ENCODE measurements at regions not wholly inside any gene's neighbourhood (a gene's known extent, or its start where the extent isn't known, plus 50 kb on each side); places are given as distances from the start of the nearest gene placed in this dataset.

DNA sequence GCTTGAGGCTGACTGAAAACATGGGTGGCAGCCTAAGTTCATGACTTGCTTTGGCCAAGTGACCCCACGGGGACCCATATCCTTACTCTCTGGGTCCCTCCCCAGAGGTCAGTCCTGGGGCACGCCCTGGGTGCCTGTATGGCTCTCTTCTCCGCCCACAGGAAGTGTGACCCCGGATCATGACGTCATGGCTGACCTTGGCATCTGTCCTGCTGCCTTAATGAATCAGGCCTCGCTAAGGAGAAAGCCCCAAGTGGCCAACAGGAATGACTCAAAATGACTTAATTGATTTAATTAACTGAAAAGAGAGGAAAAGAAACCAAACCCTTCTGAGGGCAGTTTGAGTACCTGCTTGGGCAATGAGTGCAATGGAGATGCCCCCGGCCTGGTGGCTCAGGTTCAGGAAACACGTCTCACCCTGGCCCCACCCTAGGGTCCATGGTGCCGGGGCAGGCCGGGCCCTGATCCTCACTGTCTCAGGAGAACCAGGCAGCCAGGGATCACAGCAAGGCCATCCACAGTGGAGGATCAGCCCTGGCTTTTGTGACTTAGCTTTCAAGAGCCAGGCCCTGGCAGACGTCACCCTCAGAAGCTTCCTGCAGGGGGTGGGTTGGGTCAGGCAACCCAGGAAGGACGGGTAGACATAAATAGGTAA lies 112.0 kb downstream of the CYP26B1 start:
- H3K9me3 Mint-ChIP-seq, result no peaks in the 10 kb centered on the region
- no peak overlapping the region for H2AFZ ChIP-seq (replicated peaks)
- H3K4me3 Mint-ChIP-seq, result no peak overlapping the region
- DNase-seq (ENCODE audit: low spot score), result no peak
- no peak overlapping the region for H3K27ac Mint-ChIP-seq
- no peak overlapping the region for H3K4me2 ChIP-seq
- H3K4me1 ChIP-seq, result no peaks in the 10 kb centered on the region
- H3K9ac ChIP-seq, result no peak overlapping the region
- no peaks in the 10 kb centered on the region for H4K20me1 ChIP-seq (ENCODE audit: low read depth)
- H3K79me2 ChIP-seq (ENCODE audit: low read depth), result no peaks in the 10 kb centered on the region
- H3K4me3 ChIP-seq, result no peak overlapping the region
- H3K36me3 Mint-ChIP-seq, result no peaks in the 10 kb centered on the region
- no peak overlapping the region for H3K27ac ChIP-seq
- H3F3A ChIP-seq (ENCODE audit: low read depth), result no peaks in the 10 kb centered on the region
- H3K4me1 Mint-ChIP-seq, result peaks cover 7% of the 10 kb centered on the region
- H3K27me3 Mint-ChIP-seq (ENCODE audit: insufficient read depth, low read depth), result peaks cover 6% of the 10 kb centered on the region
- H3K36me3 ChIP-seq, result no peaks in the 10 kb centered on the region
- no peaks in the 10 kb centered on the region for H3K9me3 ChIP-seq (ENCODE audit: low read depth)
- no peaks in the 10 kb centered on the region for H3K27me3 ChIP-seq
- TF ChIP-seq EZH2phosphoT487 (IDR thresholded peaks at IDR 0.05) (no peak), EZH2 (IDR thresholded peaks at IDR 0.05) (no peak)
- TF ChIP-seq, protein P1, sequence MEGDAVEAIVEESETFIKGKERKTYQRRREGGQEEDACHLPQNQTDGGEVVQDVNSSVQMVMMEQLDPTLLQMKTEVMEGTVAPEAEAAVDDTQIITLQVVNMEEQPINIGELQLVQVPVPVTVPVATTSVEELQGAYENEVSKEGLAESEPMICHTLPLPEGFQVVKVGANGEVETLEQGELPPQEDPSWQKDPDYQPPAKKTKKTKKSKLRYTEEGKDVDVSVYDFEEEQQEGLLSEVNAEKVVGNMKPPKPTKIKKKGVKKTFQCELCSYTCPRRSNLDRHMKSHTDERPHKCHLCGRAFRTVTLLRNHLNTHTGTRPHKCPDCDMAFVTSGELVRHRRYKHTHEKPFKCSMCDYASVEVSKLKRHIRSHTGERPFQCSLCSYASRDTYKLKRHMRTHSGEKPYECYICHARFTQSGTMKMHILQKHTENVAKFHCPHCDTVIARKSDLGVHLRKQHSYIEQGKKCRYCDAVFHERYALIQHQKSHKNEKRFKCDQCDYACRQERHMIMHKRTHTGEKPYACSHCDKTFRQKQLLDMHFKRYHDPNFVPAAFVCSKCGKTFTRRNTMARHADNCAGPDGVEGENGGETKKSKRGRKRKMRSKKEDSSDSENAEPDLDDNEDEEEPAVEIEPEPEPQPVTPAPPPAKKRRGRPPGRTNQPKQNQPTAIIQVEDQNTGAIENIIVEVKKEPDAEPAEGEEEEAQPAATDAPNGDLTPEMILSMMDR (IDR thresholded peaks at IDR 0.05), result no peak

DNA sequence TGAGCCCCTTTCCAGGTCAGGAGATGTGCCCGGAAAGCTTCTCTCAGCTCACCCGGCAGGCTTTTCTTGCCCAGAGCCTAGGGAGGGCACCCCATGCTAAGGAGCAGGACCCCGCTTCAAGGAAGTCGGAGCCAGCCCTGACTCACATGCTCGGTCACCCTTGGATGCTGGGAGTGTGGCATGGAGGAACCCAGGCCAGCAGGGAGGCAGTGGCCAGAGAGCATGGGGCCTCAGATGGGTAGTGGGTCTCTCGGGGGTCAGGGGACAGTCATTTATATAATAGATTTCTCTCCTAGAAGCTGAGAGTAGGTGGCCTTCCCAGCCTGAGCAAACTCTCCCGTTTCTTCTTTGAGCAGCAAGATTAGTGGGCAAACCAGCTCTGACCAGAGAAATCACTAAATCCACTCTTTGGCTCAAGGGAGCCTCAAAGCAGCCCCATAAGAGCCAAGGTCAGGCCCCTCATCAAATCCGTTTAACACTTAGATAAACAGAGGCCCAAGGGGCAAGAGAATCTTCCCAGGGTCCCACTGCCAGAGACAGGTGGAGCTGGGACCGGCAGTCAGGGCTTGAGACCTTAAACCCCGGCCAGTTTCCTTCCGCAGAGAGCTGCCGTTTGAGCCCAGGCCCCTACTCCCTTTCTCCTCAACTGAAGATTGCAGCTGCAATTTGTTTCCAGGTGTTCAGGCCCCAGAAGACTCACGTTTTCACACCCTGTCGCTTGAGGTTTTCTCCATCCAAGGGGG lies 113.1 kb downstream of the CYP26B1 start:
- H3K9me3 Mint-ChIP-seq, result no peaks in the 10 kb centered on the region
- Histone ChIP-seq H3K36me3 (no peaks in the 10 kb centered on the region), H2AFZ (replicated peaks) (no peak overlapping the region), H3K27me3 (no peaks in the 10 kb centered on the region), H3K4me3 (no peak overlapping the region), H3K9me3 (ENCODE audit: low read depth) (no peaks in the 10 kb centered on the region), H3F3A (ENCODE audit: low read depth) (no peaks in the 10 kb centered on the region), H3K9ac (no peak overlapping the region), H3K4me2 (no peak overlapping the region), H3K4me1 (no peaks in the 10 kb centered on the region), H3K27ac (no peak overlapping the region), H3K79me2 (ENCODE audit: low read depth) (no peaks in the 10 kb centered on the region), H4K20me1 (ENCODE audit: low read depth) (no peaks in the 10 kb centered on the region)
- TF ChIP-seq, protein P1 (IDR thresholded peaks at IDR 0.05), result no peak
- TF ChIP-seq EZH2phosphoT487 (IDR thresholded peaks at IDR 0.05) (no peak), EZH2 (IDR thresholded peaks at IDR 0.05) (no peak)
- H3K27ac Mint-ChIP-seq, result no peak overlapping the region
- DNase-seq (ENCODE audit: low spot score), result no peak
- H3K4me3 Mint-ChIP-seq, result no peak overlapping the region
- H3K36me3 Mint-ChIP-seq, result no peaks in the 10 kb centered on the region
- H3K27me3 Mint-ChIP-seq (ENCODE audit: insufficient read depth, low read depth), result peaks cover 11% of the 10 kb centered on the region
- H3K4me1 Mint-ChIP-seq, result peaks cover 7% of the 10 kb centered on the region

DNA sequence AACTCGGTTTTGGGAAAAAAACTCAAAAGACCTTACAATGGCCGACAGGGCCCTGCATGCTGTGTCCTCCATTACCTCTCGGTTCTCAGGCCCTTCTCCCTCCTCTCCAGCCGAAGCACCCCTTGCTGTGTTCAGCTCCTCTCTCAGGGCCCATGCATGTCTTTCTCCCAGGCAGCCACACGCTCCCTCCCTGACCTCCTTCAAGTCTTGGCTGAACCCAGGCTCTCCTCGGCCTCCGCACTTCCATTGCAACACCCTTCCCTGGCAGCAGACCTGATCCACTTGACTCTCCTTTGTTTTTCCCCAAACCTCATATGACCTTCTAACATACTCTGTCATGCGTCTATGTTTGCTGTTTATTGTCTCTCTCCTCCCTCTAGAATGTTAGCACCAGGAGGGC lies 114.0 kb downstream of the CYP26B1 start:
- Histone ChIP-seq H3F3A (ENCODE audit: low read depth) (no peaks in the 10 kb centered on the region), H2AFZ (replicated peaks) (no peak overlapping the region), H3K27me3 (no peaks in the 10 kb centered on the region), H3K9ac (no peak overlapping the region), H3K79me2 (ENCODE audit: low read depth) (no peaks in the 10 kb centered on the region), H3K36me3 (no peaks in the 10 kb centered on the region), H3K4me1 (no peaks in the 10 kb centered on the region), H3K4me2 (no peak overlapping the region), H3K9me3 (ENCODE audit: low read depth) (no peaks in the 10 kb centered on the region), H4K20me1 (ENCODE audit: low read depth) (no peaks in the 10 kb centered on the region), H3K4me3 (no peak overlapping the region), H3K27ac (no peak overlapping the region)
- H3K27me3 Mint-ChIP-seq (ENCODE audit: insufficient read depth, low read depth), result peaks cover 14% of the 10 kb centered on the region
- no peak for DNase-seq (ENCODE audit: low spot score)
- TF ChIP-seq, protein P1 (IDR thresholded peaks at IDR 0.05), result no peak
- TF ChIP-seq EZH2 (IDR thresholded peaks at IDR 0.05), result no peak
- no peak for TF ChIP-seq EZH2phosphoT487 (IDR thresholded peaks at IDR 0.05)
- H3K4me1 Mint-ChIP-seq, result peaks cover 7% of the 10 kb centered on the region
- H3K4me3 Mint-ChIP-seq, result no peak overlapping the region
- H3K27ac Mint-ChIP-seq, result no peak overlapping the region
- no peaks in the 10 kb centered on the region for H3K36me3 Mint-ChIP-seq
- no peaks in the 10 kb centered on the region for H3K9me3 Mint-ChIP-seq

All from neural progenitor cell (in vitro differentiated cells).